PC-3 (cell line): ENCODE measurements at regions not wholly inside any gene's neighbourhood (a gene's known extent, or its start where the extent isn't known, plus 50 kb on each side); places are given as distances from the start of the nearest gene placed in this dataset.

Source experiments
- CTCF ChIP-seq: fragments of 300-600 bp; sonication (generic); conservative IDR thresholded peaks from 2 replicates; pipeline ENCODE4 v1.5.1; 2017; ENCODE audit warnings: antibody characterized with exemption, low read depth, mild to moderate bottlenecking, low read length
- EZH2 ChIP-seq: fragments of 300-600 bp; sonication (generic); IDR thresholded peaks from one replicate; pipeline ENCODE4 v1.6.1; 2017; ENCODE audit warnings: antibody characterized with exemption, mild to moderate bottlenecking, low read length; ENCODE audit not compliant: unreplicated experiment

GRCh38 chr13:86446311-86446710 lies 647.1 kb upstream of the SLITRK6 start:
- TF ChIP-seq CTCF, result no peak
- TF ChIP-seq EZH2, result no peak
